ENCODE measurements at regions not wholly inside any gene's neighbourhood (a gene's known extent, or its start where the extent isn't known, plus 50 kb on each side); places are given as distances from the start of the nearest gene placed in this dataset.

- no peak for TF ChIP-seq CTCF (IDR thresholded peaks at IDR 0.05)
- no peak for TF ChIP-seq POLR2A (IDR thresholded peaks at IDR 0.05)
These were observed 84.6 kb upstream of the DHX15 start for GRCh38 chr4:24668956-24669355.
